Activated CD8-positive, alpha-beta memory T cell treated with anti-CD3 and anti-CD28 coated beads, Interleukin-2, amount 10 ng/mL, durations not matched to agents 7 days and 5 days (primary cell): ENCODE measurements at regions not wholly inside any gene's neighbourhood (a gene's known extent, or its start where the extent isn't known, plus 50 kb on each side); places are given as distances from the start of the nearest gene placed in this dataset.

ENCODE experiments used
- ATAC-seq: fragments of 150-1000 bp; cut with Tn5 transposase; one replicate; pipeline ENCODE4 v1.10.0; 2021; ENCODE audit warnings: moderate library complexity
- CTCF ChIA-PET: fragments of 350-600 bp; sonication (Branson Sonifier 250); formaldehyde crosslinking; loops from one replicate; lab custom pipeline; 2021; ENCODE audit warnings: antibody characterized with exemption; lab: Charles Lee
- DNase-seq: peaks from one replicate; pipeline ENCODE4 v3.0.0-alpha.2; 2020
- H3K27ac Mint-ChIP-seq: one replicate; pipeline ENCODE4 v1.8.0; 2021; ENCODE audit warnings: mild to moderate bottlenecking, mixed read lengths
- H3K27me3 Mint-ChIP-seq: one replicate; pipeline ENCODE4 v1.8.0; 2021; ENCODE audit warnings: mixed read lengths
- H3K36me3 Mint-ChIP-seq: one replicate; pipeline ENCODE4 v1.8.0; 2021; ENCODE audit warnings: mild to moderate bottlenecking, mixed read lengths
- H3K4me1 Mint-ChIP-seq: one replicate; pipeline ENCODE4 v1.8.0; 2021; ENCODE audit warnings: mixed read lengths
- H3K4me3 Mint-ChIP-seq: one replicate; pipeline ENCODE4 v1.8.0; 2021; ENCODE audit warnings: mild to moderate bottlenecking, moderate library complexity, mixed read lengths
- H3K9me3 Mint-ChIP-seq: one replicate; pipeline ENCODE4 v1.8.0; 2022; ENCODE audit warnings: low read depth, mixed read lengths

GRCh38 chr20:11826334-11826733 lies 91.4 kb upstream of the BTBD3 start:
- H3K4me3 Mint-ChIP-seq: no peak overlapping the region
- CTCF ChIA-PET: no interaction called here
- no peaks in the 10 kb centered on the region for H3K36me3 Mint-ChIP-seq
- no peak overlapping the region for H3K27ac Mint-ChIP-seq
- peaks cover 13% of the 10 kb centered on the region for H3K9me3 Mint-ChIP-seq
- DNase-seq: no peak
- ATAC-seq: no peak
- no peaks in the 10 kb centered on the region for H3K4me1 Mint-ChIP-seq
- no peaks in the 10 kb centered on the region for H3K27me3 Mint-ChIP-seq

DNA sequence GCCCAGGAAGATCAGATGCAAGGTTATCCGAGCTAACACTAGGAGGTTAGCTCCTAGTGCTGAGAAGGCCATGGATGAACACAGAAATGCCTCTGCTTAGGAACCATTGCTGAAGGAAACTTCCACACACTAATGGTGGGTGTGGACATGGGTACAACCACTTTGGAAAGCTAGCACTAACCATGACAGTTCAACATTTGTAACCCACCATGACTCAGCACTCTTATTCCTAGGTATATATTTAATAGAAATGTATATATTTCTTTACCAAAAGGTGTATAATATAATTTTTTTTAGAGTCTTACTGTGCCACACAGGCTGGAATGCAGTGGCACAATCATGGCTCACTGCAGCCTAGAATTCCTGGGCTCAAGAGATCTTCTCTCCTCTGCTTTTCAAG lies 85.3 kb upstream of the BTBD3 start:
- Mint-ChIP-seq H3K9me3 (peaks cover 7% of the 10 kb centered on the region), H3K27ac (no peak overlapping the region), H3K27me3 (no peaks in the 10 kb centered on the region), H3K36me3 (no peaks in the 10 kb centered on the region), H3K4me3 (no peak overlapping the region), H3K4me1 (no peaks in the 10 kb centered on the region)
- DNase-seq (no peak), ATAC-seq (no peak)
- CTCF ChIA-PET: no interaction called here

- Mint-ChIP-seq H3K36me3 (no peaks in the 10 kb centered on the region), H3K27ac (no peak overlapping the region), H3K4me1 (no peaks in the 10 kb centered on the region), H3K9me3 (peaks cover 7% of the 10 kb centered on the region), H3K4me3 (no peak overlapping the region), H3K27me3 (no peaks in the 10 kb centered on the region)
- CTCF ChIA-PET: no interaction called here
- ATAC-seq (no peak), DNase-seq (no peak)
These were observed 84.8 kb upstream of the BTBD3 start for GRCh38 chr20:11832851-11833250.

DNA sequence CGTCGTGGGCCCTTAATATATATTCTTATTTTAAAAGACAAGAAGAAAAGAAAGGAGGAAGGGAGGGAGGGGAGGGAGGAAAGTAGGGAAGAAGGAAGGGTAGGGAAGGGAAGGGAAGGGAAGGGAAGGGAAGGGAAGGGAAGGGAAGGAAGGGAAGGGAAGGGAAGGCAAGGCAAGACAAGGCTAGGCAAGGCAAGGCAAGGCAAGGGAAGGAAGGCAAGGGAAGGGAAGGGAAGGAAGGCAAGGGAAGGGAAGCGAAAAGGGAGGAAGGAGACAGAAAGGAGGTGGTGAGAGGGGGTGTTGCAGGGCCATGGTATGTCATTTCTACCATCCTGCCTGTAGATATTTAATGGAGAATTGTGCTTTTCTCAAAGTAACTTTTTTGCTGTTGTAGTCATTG lies 83.9 kb upstream of the BTBD3 start:
- Mint-ChIP-seq H3K4me3 (no peak overlapping the region), H3K4me1 (no peaks in the 10 kb centered on the region), H3K9me3 (peaks cover 10% of the 10 kb centered on the region), H3K27ac (no peak overlapping the region), H3K27me3 (no peaks in the 10 kb centered on the region), H3K36me3 (no peaks in the 10 kb centered on the region)
- DNase-seq (no peak), ATAC-seq (no peak)
- CTCF ChIA-PET: no interaction called here

DNA sequence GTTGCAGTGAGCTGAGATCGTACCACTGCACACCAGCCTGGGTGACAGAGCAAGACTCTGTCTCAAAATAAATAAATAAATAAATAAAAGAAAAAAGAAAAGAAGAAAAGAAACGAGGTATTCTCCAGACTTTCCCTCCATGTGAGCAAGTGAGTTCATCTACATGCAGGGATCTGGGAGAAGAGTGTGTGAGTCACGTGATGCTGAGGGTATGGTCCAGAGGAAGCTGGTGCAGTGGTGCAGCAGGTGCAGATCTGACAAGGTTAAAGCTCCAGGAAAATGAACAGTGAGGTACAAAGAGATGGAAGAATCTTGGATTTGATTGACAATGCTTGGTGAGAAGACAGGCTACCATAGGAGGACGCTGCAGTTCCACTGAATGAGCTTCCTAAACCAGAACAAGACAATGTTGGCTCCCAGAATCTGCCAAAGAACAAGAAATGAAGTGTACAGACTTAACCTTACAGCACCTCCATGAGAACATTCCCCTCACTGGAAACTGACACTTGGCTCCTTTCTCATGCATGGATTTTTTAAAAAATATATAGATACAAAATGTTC lies 79.5 kb upstream of the BTBD3 start:
- no peak for ATAC-seq
- Mint-ChIP-seq H3K27me3 (no peaks in the 10 kb centered on the region), H3K4me3 (no peak overlapping the region), H3K36me3 (no peaks in the 10 kb centered on the region), H3K4me1 (no peaks in the 10 kb centered on the region), H3K27ac (no peak overlapping the region), H3K9me3 (peaks cover 7% of the 10 kb centered on the region)
- no peak for DNase-seq
- CTCF ChIA-PET: no interaction called here

DNA sequence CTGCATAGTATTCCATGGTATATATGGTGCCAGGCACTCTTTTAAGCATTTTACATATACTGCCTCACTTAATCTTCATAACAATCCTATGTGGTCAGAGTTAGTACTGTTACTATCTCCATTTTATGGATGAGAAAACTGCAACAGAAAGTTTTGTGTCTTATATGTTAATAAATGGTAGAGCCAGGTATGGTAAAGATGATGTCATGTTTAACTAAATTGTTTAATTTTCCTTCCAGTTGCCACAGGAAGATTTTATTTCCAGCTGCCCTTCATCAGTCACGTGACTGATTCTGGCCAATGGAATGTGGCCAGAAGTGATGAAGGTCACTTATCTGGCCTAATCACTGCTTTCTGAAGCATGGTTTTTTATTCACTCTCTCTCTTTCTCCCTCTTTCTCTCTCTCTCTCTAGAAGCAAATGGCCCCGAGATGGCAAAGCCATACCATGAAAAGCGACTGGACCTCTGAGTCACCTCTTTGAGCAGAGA lies 75.7 kb upstream of the BTBD3 start:
- H3K4me3 Mint-ChIP-seq: no peak overlapping the region
- CTCF ChIA-PET: no interaction called here
- no peaks in the 10 kb centered on the region for H3K27me3 Mint-ChIP-seq
- no peaks in the 10 kb centered on the region for H3K4me1 Mint-ChIP-seq
- peaks cover 10% of the 10 kb centered on the region for H3K9me3 Mint-ChIP-seq
- ATAC-seq: no peak
- DNase-seq: no peak
- H3K27ac Mint-ChIP-seq: no peak overlapping the region
- no peaks in the 10 kb centered on the region for H3K36me3 Mint-ChIP-seq

DNA sequence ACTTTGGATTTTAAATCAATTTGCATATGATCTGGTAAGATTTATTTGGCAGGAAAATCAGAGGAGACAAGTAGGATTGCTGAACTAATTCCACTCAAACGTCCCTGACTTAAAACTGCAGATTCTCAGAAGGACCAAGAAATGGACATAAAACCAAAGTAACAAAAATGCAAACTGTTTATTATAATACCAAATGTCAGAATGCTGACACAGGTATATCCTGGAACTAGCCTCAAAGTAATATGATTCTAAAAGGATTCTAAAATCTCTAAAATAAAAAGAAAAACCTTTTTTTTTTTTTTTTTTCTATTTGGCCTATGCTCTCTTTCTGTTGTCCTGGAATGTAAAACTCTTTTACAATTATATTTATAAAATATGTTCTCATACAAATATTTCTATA lies 74.4 kb upstream of the BTBD3 start:
- CTCF ChIA-PET: no interaction called here
- Mint-ChIP-seq H3K9me3 (peaks cover 9% of the 10 kb centered on the region), H3K27me3 (no peaks in the 10 kb centered on the region), H3K36me3 (no peaks in the 10 kb centered on the region), H3K4me3 (no peak overlapping the region), H3K27ac (no peak overlapping the region), H3K4me1 (no peaks in the 10 kb centered on the region)
- no peak for DNase-seq
- no peak for ATAC-seq

DNA sequence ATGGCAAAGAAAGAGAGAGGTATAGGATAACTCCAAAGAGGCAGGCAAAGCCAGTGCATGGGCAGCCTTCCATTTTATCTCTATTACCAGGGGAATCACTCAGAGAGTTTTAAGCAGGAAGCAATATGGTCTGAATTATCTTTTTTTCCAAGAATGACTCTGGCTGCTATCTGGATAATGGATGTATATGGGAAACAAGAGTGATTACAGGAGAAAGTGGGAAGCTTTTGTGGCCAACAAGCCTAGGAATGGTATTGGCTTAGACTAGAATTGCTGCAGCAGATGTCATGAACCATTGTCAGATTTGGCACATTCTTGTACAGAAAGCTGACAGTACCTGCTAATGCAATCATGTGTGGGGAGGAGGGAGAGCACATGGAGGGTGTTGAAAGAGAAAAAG lies 73.0 kb upstream of the BTBD3 start:
- no peak for DNase-seq
- H3K27me3 Mint-ChIP-seq: no peaks in the 10 kb centered on the region
- H3K9me3 Mint-ChIP-seq: peaks cover 9% of the 10 kb centered on the region
- H3K27ac Mint-ChIP-seq: no peak overlapping the region
- no peaks in the 10 kb centered on the region for H3K4me1 Mint-ChIP-seq
- H3K4me3 Mint-ChIP-seq: no peak overlapping the region
- CTCF ChIA-PET: no interaction called here
- no peaks in the 10 kb centered on the region for H3K36me3 Mint-ChIP-seq
- ATAC-seq: no peak

DNA sequence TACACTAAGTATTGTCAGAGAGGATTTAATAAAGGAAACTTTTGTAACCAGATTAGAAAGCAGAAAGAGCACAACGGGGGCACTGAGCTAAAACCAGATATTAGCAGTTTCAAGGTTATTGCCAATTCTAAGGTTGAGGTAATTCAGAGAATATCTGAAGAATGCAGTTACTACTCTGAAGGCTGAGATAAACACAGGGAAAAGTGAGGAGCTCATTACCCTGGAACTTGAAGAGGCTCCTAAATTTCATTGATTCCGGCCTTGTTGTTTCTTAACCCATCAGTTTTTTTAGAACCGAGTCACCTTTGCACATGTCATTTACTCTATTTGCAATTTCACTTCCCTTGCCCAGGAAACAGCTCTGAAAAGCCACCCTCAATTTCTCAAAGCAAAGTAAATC lies 72.4 kb upstream of the BTBD3 start:
- Mint-ChIP-seq H3K27ac (no peak overlapping the region), H3K9me3 (peaks cover 9% of the 10 kb centered on the region), H3K27me3 (no peaks in the 10 kb centered on the region), H3K36me3 (no peaks in the 10 kb centered on the region), H3K4me3 (no peak overlapping the region), H3K4me1 (no peaks in the 10 kb centered on the region)
- CTCF ChIA-PET: no interaction called here
- no peak for ATAC-seq
- DNase-seq: no peak

GRCh38 chr20:11846131-11846530 lies 71.6 kb upstream of the BTBD3 start:
- H3K27ac Mint-ChIP-seq: no peak overlapping the region

GRCh38 chr20:11847827-11848226 lies 69.9 kb upstream of the BTBD3 start:
- no peaks in the 10 kb centered on the region for H3K4me1 Mint-ChIP-seq
- CTCF ChIA-PET: no interaction called here

More at GRCh38 chr20:11846131-11846530, 71.6 kb upstream of the BTBD3 start:
- no peak overlapping the region for H3K4me3 Mint-ChIP-seq
- peaks cover 9% of the 10 kb centered on the region for H3K9me3 Mint-ChIP-seq
- CTCF ChIA-PET: no interaction called here
- H3K36me3 Mint-ChIP-seq: no peaks in the 10 kb centered on the region
- ATAC-seq: no peak
- no peaks in the 10 kb centered on the region for H3K27me3 Mint-ChIP-seq
- H3K4me1 Mint-ChIP-seq: no peaks in the 10 kb centered on the region
- DNase-seq: no peak

GRCh38 chr20:11849270-11849915 lies 68.3 kb upstream of the BTBD3 start:
- Mint-ChIP-seq H3K27ac (no peak overlapping the region), H3K4me3 (no peak overlapping the region), H3K4me1 (no peaks in the 10 kb centered on the region), H3K9me3 (peaks cover 13% of the 10 kb centered on the region), H3K36me3 (no peaks in the 10 kb centered on the region), H3K27me3 (no peaks in the 10 kb centered on the region)
- no peak for DNase-seq
- CTCF ChIA-PET: no interaction called here
- no peak for ATAC-seq

More at GRCh38 chr20:11847827-11848226, 69.9 kb upstream of the BTBD3 start:
- Mint-ChIP-seq H3K36me3 (no peaks in the 10 kb centered on the region), H3K4me3 (no peak overlapping the region), H3K27me3 (no peaks in the 10 kb centered on the region), H3K27ac (no peak overlapping the region), H3K9me3 (peaks cover 11% of the 10 kb centered on the region)
- DNase-seq (no peak), ATAC-seq (no peak)

- CTCF ChIA-PET: no interaction called here
- no peak overlapping the region for H3K4me3 Mint-ChIP-seq
These were observed 67.6 kb upstream of the BTBD3 start for GRCh38 chr20:11849976-11850670.

GRCh38 chr20:11850901-11851300 lies 66.8 kb upstream of the BTBD3 start:
- H3K9me3 Mint-ChIP-seq: peaks cover 8% of the 10 kb centered on the region
- ATAC-seq (no peak), DNase-seq (no peak)
- H3K27me3 Mint-ChIP-seq: no peaks in the 10 kb centered on the region
- no peaks in the 10 kb centered on the region for H3K36me3 Mint-ChIP-seq
- CTCF ChIA-PET: no interaction called here
- no peak overlapping the region for H3K27ac Mint-ChIP-seq
- H3K4me1 Mint-ChIP-seq: no peaks in the 10 kb centered on the region
- no peak overlapping the region for H3K4me3 Mint-ChIP-seq

More at GRCh38 chr20:11849976-11850670, 67.6 kb upstream of the BTBD3 start:
- H3K27me3 Mint-ChIP-seq: no peaks in the 10 kb centered on the region
- DNase-seq (no peak), ATAC-seq (no peak)
- no peak overlapping the region for H3K27ac Mint-ChIP-seq
- H3K36me3 Mint-ChIP-seq: no peaks in the 10 kb centered on the region
- peaks cover 13% of the 10 kb centered on the region for H3K9me3 Mint-ChIP-seq
- no peaks in the 10 kb centered on the region for H3K4me1 Mint-ChIP-seq
